ENCODE measurements at regions not wholly inside any gene's neighbourhood (a gene's known extent, or its start where the extent isn't known, plus 50 kb on each side); places are given as distances from the start of the nearest gene placed in this dataset.

DNA sequence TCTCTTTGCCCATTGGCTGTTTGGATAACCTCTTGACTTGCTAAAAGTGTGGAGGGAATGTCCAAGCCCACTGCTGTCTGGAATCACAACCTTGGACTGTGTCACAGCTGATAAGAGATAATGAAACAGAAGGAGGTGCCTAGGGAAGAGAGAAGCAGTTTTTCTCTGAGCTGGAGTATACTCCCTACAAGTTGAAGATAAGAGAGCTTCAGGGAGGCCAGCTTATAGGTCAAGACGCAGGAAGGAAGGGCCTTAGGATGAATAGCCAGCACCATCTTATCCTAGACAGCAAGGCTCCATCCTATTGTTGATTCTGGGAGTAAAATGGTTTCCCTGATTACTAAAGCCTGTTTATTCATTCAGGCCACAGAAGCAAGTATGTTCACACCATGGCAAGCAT, 244.7 kb downstream of the NPR3 start:
- H3K27ac ChIP-seq (ENCODE audit: low read length) = no peak overlapping the region
- no peak overlapping the region for H3K9ac ChIP-seq (ENCODE audit: low read depth, low read length)
- no peak overlapping the region for H3K4me3 ChIP-seq (ENCODE audit: low read length)
- no peaks in the 10 kb centered on the region for H3K27me3 ChIP-seq (ENCODE audit: insufficient read depth, low read length)
- no peaks in the 10 kb centered on the region for H3K9me3 ChIP-seq (ENCODE audit: insufficient read depth, low read depth, low read length)
- H3K36me3 ChIP-seq (ENCODE audit: insufficient read depth, low read depth, low read length) = no peaks in the 10 kb centered on the region
- H3K4me1 ChIP-seq (ENCODE audit: insufficient read depth, low read length) = peaks cover 18% of the 10 kb centered on the region; the same call in 1 of the 2 replicates

DNA sequence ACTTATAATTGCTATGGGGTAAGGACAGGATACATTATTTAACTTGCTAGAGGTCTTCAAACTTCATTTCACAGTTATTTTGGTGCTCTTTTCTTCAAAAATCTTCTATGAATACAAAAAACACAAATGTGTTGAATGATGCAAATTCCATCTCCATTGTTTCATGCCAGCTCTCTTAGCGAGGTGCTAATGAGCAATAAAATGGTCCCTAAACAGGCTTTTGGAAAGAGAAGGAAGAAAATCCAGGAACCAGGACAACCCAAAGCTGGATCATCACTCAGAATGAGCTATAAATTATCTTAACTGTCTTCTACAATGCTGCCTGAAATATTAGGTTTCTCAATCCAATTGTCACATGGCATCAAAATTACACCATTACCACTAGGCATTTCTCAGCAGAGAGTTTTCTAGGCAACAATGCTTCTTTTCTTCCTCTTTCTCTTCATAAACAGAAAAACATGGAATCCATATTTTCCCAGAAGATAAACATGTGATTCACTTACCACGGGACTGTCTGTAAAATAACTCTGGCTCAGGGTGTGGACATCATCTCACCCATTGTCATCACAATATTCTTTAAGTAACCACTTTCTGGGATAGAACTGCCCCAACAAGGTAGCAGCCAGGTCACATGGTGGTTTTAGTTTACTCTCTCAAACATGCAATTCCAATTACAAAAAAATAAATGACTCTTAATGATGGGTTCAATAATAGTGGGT, 249.4 kb downstream of the NPR3 start:
- no peaks in the 10 kb centered on the region for H3K36me3 ChIP-seq (ENCODE audit: insufficient read depth, low read depth, low read length)
- H3K9me3 ChIP-seq (ENCODE audit: insufficient read depth, low read depth, low read length) = no peaks in the 10 kb centered on the region
- H3K4me1 ChIP-seq (ENCODE audit: insufficient read depth, low read length) = peaks cover 5% of the 10 kb centered on the region; the same call in 1 of the 2 replicates
- no peak overlapping the region for H3K9ac ChIP-seq (ENCODE audit: low read depth, low read length)
- no peak overlapping the region for H3K27ac ChIP-seq (ENCODE audit: low read length)
- no peak overlapping the region for H3K4me3 ChIP-seq (ENCODE audit: low read length)
- H3K27me3 ChIP-seq (ENCODE audit: insufficient read depth, low read length) = no peaks in the 10 kb centered on the region

- Histone ChIP-seq H3K4me1 (ENCODE audit: insufficient read depth, low read length) (peaks cover 5% of the 10 kb centered on the region; the same call in 1 of the 2 replicates), H3K27me3 (ENCODE audit: insufficient read depth, low read length) (no peaks in the 10 kb centered on the region), H3K9me3 (ENCODE audit: insufficient read depth, low read depth, low read length) (no peaks in the 10 kb centered on the region), H3K36me3 (ENCODE audit: insufficient read depth, low read depth, low read length) (no peaks in the 10 kb centered on the region), H3K9ac (ENCODE audit: low read depth, low read length) (no peak overlapping the region), H3K4me3 (ENCODE audit: low read length) (no peak overlapping the region), H3K27ac (ENCODE audit: low read length) (no peak overlapping the region)
These were observed 249.9 kb downstream of the NPR3 start for GRCh38 chr5:32961059-32961415.

DNA sequence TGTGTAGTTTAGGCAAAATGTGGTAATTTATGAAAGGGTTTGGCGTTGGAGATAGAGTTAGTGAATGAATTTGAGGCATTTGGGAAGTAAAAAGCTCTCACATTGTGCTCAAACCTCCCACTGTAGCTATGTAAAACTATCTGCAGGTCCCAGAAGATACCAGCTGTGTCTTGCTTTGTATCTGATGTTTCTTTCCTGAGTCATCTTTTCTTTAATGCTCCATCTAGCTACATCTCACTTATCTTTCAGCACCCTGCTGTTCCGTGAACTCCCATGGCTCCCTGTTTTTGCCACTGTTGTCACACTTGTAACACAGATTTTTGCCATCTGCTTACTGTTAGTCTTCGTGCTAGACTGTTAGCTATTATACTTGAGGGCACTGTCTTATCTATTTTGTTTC, 253.1 kb downstream of the NPR3 start:
- no peak overlapping the region for H3K9ac ChIP-seq (ENCODE audit: low read depth, low read length)
- no peaks in the 10 kb centered on the region for H3K27me3 ChIP-seq (ENCODE audit: insufficient read depth, low read length)
- no peak overlapping the region for H3K4me3 ChIP-seq (ENCODE audit: low read length)
- H3K27ac ChIP-seq (ENCODE audit: low read length) = no peak overlapping the region
- no peaks in the 10 kb centered on the region for H3K9me3 ChIP-seq (ENCODE audit: insufficient read depth, low read depth, low read length)
- peaks cover 5% of the 10 kb centered on the region; the same call in 1 of the 2 replicates for H3K4me1 ChIP-seq (ENCODE audit: insufficient read depth, low read length)
- H3K36me3 ChIP-seq (ENCODE audit: insufficient read depth, low read depth, low read length) = no peaks in the 10 kb centered on the region

- Histone ChIP-seq H3K4me3 (ENCODE audit: low read length) (no peak overlapping the region), H3K9me3 (ENCODE audit: insufficient read depth, low read depth, low read length) (no peaks in the 10 kb centered on the region), H3K4me1 (ENCODE audit: insufficient read depth, low read length) (peaks cover 5% of the 10 kb centered on the region; the same call in 1 of the 2 replicates), H3K27me3 (ENCODE audit: insufficient read depth, low read length) (no peaks in the 10 kb centered on the region), H3K27ac (ENCODE audit: low read length) (no peak overlapping the region), H3K9ac (ENCODE audit: low read depth, low read length) (no peak overlapping the region), H3K36me3 (ENCODE audit: insufficient read depth, low read depth, low read length) (no peaks in the 10 kb centered on the region)
These were observed 262.5 kb downstream of the NPR3 start for GRCh38 chr5:32973646-32974045.

DNA sequence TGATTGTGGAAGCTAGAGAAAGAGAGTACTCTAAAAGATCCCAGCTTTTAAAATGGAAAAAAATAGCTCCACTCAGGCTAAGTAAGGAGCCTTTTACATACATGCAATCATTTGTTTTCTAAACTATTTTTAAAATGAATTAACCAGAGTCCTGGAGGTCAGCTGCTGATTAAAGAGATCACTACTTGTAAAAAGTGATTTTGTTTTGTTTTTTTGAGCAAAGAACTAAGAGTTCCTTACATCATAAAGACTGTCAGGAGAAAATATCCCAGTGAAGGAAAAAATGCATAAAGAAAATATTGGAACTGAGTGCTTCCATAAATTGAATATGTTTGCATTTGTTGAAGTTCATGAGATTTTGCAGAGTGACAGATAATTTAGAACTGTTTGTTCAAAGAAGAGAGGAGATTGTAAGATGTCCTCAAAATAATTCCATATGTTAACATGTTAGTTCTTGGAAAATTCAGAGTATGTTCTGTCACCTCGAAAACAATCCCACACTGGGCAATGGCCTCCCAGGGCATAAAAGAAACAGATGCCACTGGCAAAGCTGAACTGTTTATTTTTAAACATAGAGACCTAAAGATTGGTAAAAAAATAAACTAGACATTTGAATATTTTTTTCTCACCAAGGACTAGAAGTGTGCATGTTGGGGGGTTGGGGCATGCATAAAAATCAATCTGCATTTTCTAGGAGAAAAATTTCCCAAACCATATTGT, 264.7 kb downstream of the NPR3 start:
- Histone ChIP-seq H3K4me3 (ENCODE audit: low read length) (no peak overlapping the region), H3K4me1 (ENCODE audit: insufficient read depth, low read length) (peaks cover 10% of the 10 kb centered on the region; the same call in 1 of the 2 replicates), H3K9me3 (ENCODE audit: insufficient read depth, low read depth, low read length) (no peaks in the 10 kb centered on the region), H3K27me3 (ENCODE audit: insufficient read depth, low read length) (no peaks in the 10 kb centered on the region), H3K9ac (ENCODE audit: low read depth, low read length) (no peak overlapping the region), H3K27ac (ENCODE audit: low read length) (no peak overlapping the region), H3K36me3 (ENCODE audit: insufficient read depth, low read depth, low read length) (no peaks in the 10 kb centered on the region)

GRCh38 chr5:32981061-32981460, 269.9 kb downstream of the NPR3 start:
- H3K27me3 ChIP-seq (ENCODE audit: insufficient read depth, low read length) = no peaks in the 10 kb centered on the region
- no peak overlapping the region for H3K9ac ChIP-seq (ENCODE audit: low read depth, low read length)
- no peaks in the 10 kb centered on the region; the same call in 1 of the 2 replicates for H3K9me3 ChIP-seq (ENCODE audit: insufficient read depth, low read depth, low read length)
- no peak overlapping the region for H3K4me3 ChIP-seq (ENCODE audit: low read length)
- H3K27ac ChIP-seq (ENCODE audit: low read length) = no peak overlapping the region
- peaks cover 10% of the 10 kb centered on the region; the same call in 1 of the 2 replicates for H3K4me1 ChIP-seq (ENCODE audit: insufficient read depth, low read length)
- H3K36me3 ChIP-seq (ENCODE audit: insufficient read depth, low read depth, low read length) = no peaks in the 10 kb centered on the region

GRCh38 chr5:32984851-32985610, 273.9 kb downstream of the NPR3 start:
- Histone ChIP-seq H3K9ac (ENCODE audit: low read depth, low read length) (no peak overlapping the region), H3K4me3 (ENCODE audit: low read length) (no peak overlapping the region), H3K27me3 (ENCODE audit: insufficient read depth, low read length) (no peaks in the 10 kb centered on the region), H3K9me3 (ENCODE audit: insufficient read depth, low read depth, low read length) (no peaks in the 10 kb centered on the region; the same call in 1 of the 2 replicates), H3K4me1 (ENCODE audit: insufficient read depth, low read length) (no peaks in the 10 kb centered on the region), H3K27ac (ENCODE audit: low read length) (no peak overlapping the region), H3K36me3 (ENCODE audit: insufficient read depth, low read depth, low read length) (no peaks in the 10 kb centered on the region)

DNA sequence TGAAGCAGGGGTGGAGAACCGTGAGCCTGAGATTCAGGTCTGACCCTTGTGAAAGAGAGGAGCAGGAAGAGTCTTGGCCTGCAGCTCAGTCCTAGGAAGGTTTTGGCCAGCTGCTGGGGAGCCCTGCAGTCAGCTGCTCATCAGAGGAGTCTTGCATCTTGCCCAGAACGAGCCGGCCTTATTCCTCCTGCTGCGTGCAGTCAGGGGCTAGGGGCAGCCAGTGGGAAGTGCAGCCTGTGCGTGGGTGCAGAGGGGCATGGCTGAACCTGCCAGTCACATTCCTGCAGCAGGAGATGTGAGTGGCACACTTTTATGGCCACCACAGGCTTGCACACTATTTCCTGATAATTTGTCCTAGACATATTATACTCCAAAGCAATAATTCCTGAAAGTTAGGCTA, 278.7 kb downstream of the NPR3 start:
- Histone ChIP-seq H3K27ac (ENCODE audit: low read length) (no peak overlapping the region), H3K9me3 (ENCODE audit: insufficient read depth, low read depth, low read length) (no peaks in the 10 kb centered on the region; the same call in 1 of the 2 replicates), H3K27me3 (ENCODE audit: insufficient read depth, low read length) (no peaks in the 10 kb centered on the region), H3K36me3 (ENCODE audit: insufficient read depth, low read depth, low read length) (no peaks in the 10 kb centered on the region), H3K4me1 (ENCODE audit: insufficient read depth, low read length) (no peaks in the 10 kb centered on the region), H3K4me3 (ENCODE audit: low read length) (no peak overlapping the region), H3K9ac (ENCODE audit: low read depth, low read length) (no peak overlapping the region)

GRCh38 chr5:32990593-32991420, 279.7 kb downstream of the NPR3 start:
- no peaks in the 10 kb centered on the region for H3K27me3 ChIP-seq (ENCODE audit: insufficient read depth, low read length)
- H3K27ac ChIP-seq (ENCODE audit: low read length) = no peak overlapping the region
- no peaks in the 10 kb centered on the region; the same call in 1 of the 2 replicates for H3K9me3 ChIP-seq (ENCODE audit: insufficient read depth, low read depth, low read length)
- H3K36me3 ChIP-seq (ENCODE audit: insufficient read depth, low read depth, low read length) = no peaks in the 10 kb centered on the region
- no peaks in the 10 kb centered on the region for H3K4me1 ChIP-seq (ENCODE audit: insufficient read depth, low read length)
- H3K9ac ChIP-seq (ENCODE audit: low read depth, low read length) = no peak overlapping the region
- H3K4me3 ChIP-seq (ENCODE audit: low read length) = no peak overlapping the region

- Histone ChIP-seq H3K4me3 (ENCODE audit: low read length) (no peak overlapping the region), H3K27ac (ENCODE audit: low read length) (no peak overlapping the region), H3K4me1 (ENCODE audit: insufficient read depth, low read length) (no peaks in the 10 kb centered on the region), H3K9me3 (ENCODE audit: insufficient read depth, low read depth, low read length) (no peaks in the 10 kb centered on the region), H3K27me3 (ENCODE audit: insufficient read depth, low read length) (no peaks in the 10 kb centered on the region), H3K36me3 (ENCODE audit: insufficient read depth, low read depth, low read length) (no peaks in the 10 kb centered on the region), H3K9ac (ENCODE audit: low read depth, low read length) (no peak overlapping the region)
These were observed 280.3 kb downstream of the NPR3 start for GRCh38 chr5:32991421-32991815.
